K562 (cell line): ENCODE measurements at regions not wholly inside any gene's neighbourhood (a gene's known extent, or its start where the extent isn't known, plus 50 kb on each side); places are given as distances from the start of the nearest gene placed in this dataset.
A peak's percentile ranks its signal among the peaks of the same experiment; 100 is the strongest.

Source experiments
- ATAC-seq: fragments of 200-7000 bp; cut with Tn5 transposase; 3 replicates; pipeline ENCODE4 v1.9.1; 2020; ENCODE audit warnings: moderate library complexity
- BruUV-seq: library from RNA; stranded (reverse); fragments of 400-500 nt; replicated peaks from 2 replicates; lab custom pipeline; 2021; lab: Mats Ljungman, UMichigan
- CTCF ChIA-PET: fragments of 300-600 bp; formaldehyde crosslinking; extraction: SDS; loops from one replicate; lab custom pipeline; 2021; ENCODE audit warnings: low intra/inter-chr PET ratio; lab: Yijun Ruan, JAX
- POLR2A ChIA-PET: fragments of 300-600, 350-650 bp; sonication (Branson Sonifier 250); formaldehyde crosslinking; extraction: SDS; loops from one replicate; lab custom pipeline; 2021; ENCODE audit warnings: antibody characterized with exemption, inconsistent platforms; lab: Yijun Ruan, JAX
- DNase-seq, 4 experiments: peaks; one replicate each; pipeline versions ENCODE4 v3.0.0 to v3.0.0-alpha.2; 2011 to 2018; ENCODE audit warnings: low spot score in 3 of 4, mixed read lengths in 3 of 4; ENCODE audit errors: extremely low read depth in 1 of 4
- FAIRE-seq: peaks from 2 replicates; lab custom pipeline; 2011; peaks lifted over from hg19 to GRCh38; lab: Jason Lieb, UNC
- H2AFZ ChIP-seq: 2 replicates; pipeline ENCODE4 v1.6.0; 2011; ENCODE audit warnings: low read depth, low read length, control low read depth, inconsistent platforms
- H3K27ac ChIP-seq: fragments of 200-600 bp; 3 replicates; pipeline ENCODE4 v1.8.0; 2011; ENCODE audit warnings: low read depth, mild to moderate bottlenecking, control low read depth, inconsistent platforms, low read length, moderate library complexity, mixed read lengths; ENCODE audit errors: extremely low read depth
- H3K27me3 ChIP-seq, 2 experiments: fragments of 300-600 bp in 1 of 2; 2 replicates in 1 of 2; 3 replicates in 1 of 2; pipeline versions ENCODE4 v1.6.0 to v1.8.0; 2011; ENCODE audit warnings: inconsistent platforms in 2 of 2, low read length in 2 of 2, mild to moderate bottlenecking in 1 of 2, mixed read lengths in 1 of 2, moderate library complexity in 1 of 2; ENCODE audit not compliant: control insufficient read depth in 2 of 2, insufficient read depth in 2 of 2
- H3K36me3 ChIP-seq: fragments of 300-600 bp; 3 replicates; pipeline ENCODE4 v1.8.0; 2011; ENCODE audit warnings: mild to moderate bottlenecking, low read length, inconsistent platforms; ENCODE audit not compliant: control insufficient read depth, insufficient read depth
- H3K4me1 ChIP-seq, 2 experiments: fragments of 200-600 bp in 1 of 2; replicated peaks in 1 of 2; 2 replicates in 1 of 2; 3 replicates in 1 of 2; pipeline versions ENCODE4 v1.5.1 to v1.8.0; 2011; ENCODE audit warnings: inconsistent platforms in 2 of 2, low read length in 2 of 2, mild to moderate bottlenecking in 1 of 2, mixed read lengths in 1 of 2, moderate library complexity in 1 of 2; ENCODE audit not compliant: control insufficient read depth in 2 of 2, insufficient read depth in 2 of 2
- H3K4me2 ChIP-seq: 2 replicates; pipeline ENCODE4 v1.6.1; 2011; ENCODE audit warnings: low read length, control low read depth, inconsistent platforms, mixed read lengths; ENCODE audit not compliant: insufficient read depth
- H3K4me3 ChIP-seq: fragments of 200-600 bp; sonication (generic), shearing (Covaris generic); 2 replicates; pipeline ENCODE4 v1.5.1; 2016; ENCODE audit warnings: control low read depth, inconsistent platforms
- H3K79me2 ChIP-seq: fragments of 200-600 bp; 3 replicates; pipeline ENCODE4 v1.8.0; 2011; ENCODE audit warnings: low read length, inconsistent platforms; ENCODE audit not compliant: control insufficient read depth, insufficient read depth
- H3K9ac ChIP-seq, 2 experiments: 2 replicates each; pipeline versions ENCODE4 v1.6.0 to v1.6.1; 2011; ENCODE audit warnings: low read depth in 2 of 2, low read length in 2 of 2, control low read depth in 1 of 2, inconsistent platforms in 1 of 2, mild to moderate bottlenecking in 1 of 2, mixed read lengths in 1 of 2; ENCODE audit not compliant: insufficient read depth in 1 of 2
- H3K9me1 ChIP-seq: one replicate; pipeline ENCODE4 v1.6.0; 2011; ENCODE audit warnings: inconsistent platforms, mild to moderate bottlenecking, low read length, moderate library complexity; ENCODE audit not compliant: control insufficient read depth, insufficient read depth
- H3K9me3 ChIP-seq: replicated peaks from 2 replicates; pipeline ENCODE4 v1.5.1; 2011; ENCODE audit warnings: low read depth, low read length, inconsistent platforms; ENCODE audit not compliant: control insufficient read depth, insufficient read depth
- H4K20me1 ChIP-seq: replicated peaks from 2 replicates; pipeline ENCODE4 v1.6.1; 2011; ENCODE audit warnings: low read length, inconsistent platforms, mixed read lengths; ENCODE audit not compliant: control insufficient read depth, insufficient read depth
- ATF1 ChIP-seq, 2 experiments: fragments of 450-650 bp in 1 of 2; IDR thresholded peaks; 2 replicates each; pipeline ENCODE4 v1.6.1; 2016; ENCODE audit warnings: missing compliant biosample characterization in 1 of 2, missing genetic modification characterization in 1 of 2
- HMGXB4 ChIP-seq: sonication (generic); formaldehyde crosslinking; IDR thresholded peaks from 2 replicates; pipeline ENCODE4 v1.8.1; 2023; ENCODE audit warnings: mild to moderate bottlenecking, missing genetic modification reagents
- RUNX1 ChIP-seq: sonication (generic); IDR thresholded peaks from 2 replicates; pipeline ENCODE4 v1.6.1; 2016; ENCODE audit warnings: antibody characterized with exemption, low read depth
- TFE3 ChIP-seq: fragments of 450-650 bp; formaldehyde crosslinking; IDR thresholded peaks from 2 replicates; pipeline ENCODE4 v1.4.0; 2020; ENCODE audit warnings: mild to moderate bottlenecking, mixed read lengths
- ZC3H11A ChIP-seq: IDR thresholded peaks from 2 replicates; pipeline ENCODE4 v1.6.1; 2012; ENCODE audit warnings: low read depth, low read length, improper control_type of control experiment
- WGBS: fragments of 100-300 bp; shearing (Covaris generic); methylation state at CpG from one replicate; pipeline ENCODE4 v1.1.6; 2016; ENCODE audit warnings: low coverage, mixed read lengths; ENCODE audit not compliant: insufficient coverage; ENCODE audit errors: missing lambda C conversion rate; 5-methylcytosine and 5-hydroxymethylcytosine counted together
- in situ Hi-C: fragments of 300-500 bp; cut with MboI; formaldehyde crosslinking; loops from 4 replicates; pipeline ENCODE4 v1.15.0; 2018; ENCODE audit warnings: inconsistent platforms, mixed read lengths
- intact Hi-C: fragments of 100-400 bp; cut with micrococcal nuclease; formaldehyde crosslinking; loops from 2 replicates; pipeline ENCODE4 v1.14.2; 2022

GRCh38 chr3:35322070-35322469, 317.3 kb upstream of the ARPP21 start (continued):
- peak; percentile 90 for TF ChIP-seq TFE3 (CRISPR knock-in tag)
- no peak for TF ChIP-seq HMGXB4 (CRISPR knock-in tag)

- Histone ChIP-seq H3K27ac (no peak overlapping the region), H3K9me1 (no peaks in the 10 kb centered on the region), H3K4me1 (no peaks in the 10 kb centered on the region), H3K9me3 (no peaks in the 10 kb centered on the region), H2AFZ (no peak overlapping the region), H3K4me3 (no peak overlapping the region), H3K27me3 (no peaks in the 10 kb centered on the region), H3K9ac (no peak overlapping the region), H3K79me2 (no peaks in the 10 kb centered on the region), H4K20me1 (no peaks in the 10 kb centered on the region), H3K36me3 (no peaks in the 10 kb centered on the region), H3K4me2 (no peak overlapping the region)
- in situ Hi-C loops: no loop called here
- FAIRE-seq: no peak
- WGBS: 2% methylated on average over 3 of the region's 3 CpGs
- BruUV-seq: no TSS peak
- TF ChIP-seq RUNX1 (no peak), ZC3H11A (no peak), ATF1 (CRISPR knock-in tag; IDR thresholded peaks at IDR 0.05) (no peak), ATF1 (tag; IDR thresholded peaks at IDR 0.05) (no peak)
- ChIA-PET POLR2A (no interaction called here), CTCF (no interaction called here)
- ATAC-seq: no peak
- DNase-seq: no peak
- intact Hi-C loops: no loop called here
Observed at GRCh38 chr3:35335703-35336102, 303.6 kb upstream of the ARPP21 start.
